ENCODE measurements at regions not wholly inside any gene's neighbourhood (a gene's known extent, or its start where the extent isn't known, plus 50 kb on each side); places are given as distances from the start of the nearest gene placed in this dataset.

- TF ChIP-seq EGR1 (IDR thresholded peaks at IDR 0.05) (no peak), EP300 (IDR thresholded peaks at IDR 0.05; ENCODE audit: borderline replicate concordance) (no peak), RAD21 (IDR thresholded peaks at IDR 0.05; ENCODE audit: low read depth) (no peak), CEBPB (IDR thresholded peaks at IDR 0.05) (no peak), TCF12 (IDR thresholded peaks at IDR 0.05; ENCODE audit: low read depth) (0 out of 2 replicates have a peak, but pooled peaks have one; percentile 20), TAF1 (IDR thresholded peaks at IDR 0.05; ENCODE audit: low read depth) (no peak), YY1 (IDR thresholded peaks at IDR 0.05; ENCODE audit: low read depth) (no peak), TEAD4 (IDR thresholded peaks at IDR 0.05) (peak; percentile 35; the same call in 1 of the 2 replicates)
- TF ChIP-seq, protein P1, sequence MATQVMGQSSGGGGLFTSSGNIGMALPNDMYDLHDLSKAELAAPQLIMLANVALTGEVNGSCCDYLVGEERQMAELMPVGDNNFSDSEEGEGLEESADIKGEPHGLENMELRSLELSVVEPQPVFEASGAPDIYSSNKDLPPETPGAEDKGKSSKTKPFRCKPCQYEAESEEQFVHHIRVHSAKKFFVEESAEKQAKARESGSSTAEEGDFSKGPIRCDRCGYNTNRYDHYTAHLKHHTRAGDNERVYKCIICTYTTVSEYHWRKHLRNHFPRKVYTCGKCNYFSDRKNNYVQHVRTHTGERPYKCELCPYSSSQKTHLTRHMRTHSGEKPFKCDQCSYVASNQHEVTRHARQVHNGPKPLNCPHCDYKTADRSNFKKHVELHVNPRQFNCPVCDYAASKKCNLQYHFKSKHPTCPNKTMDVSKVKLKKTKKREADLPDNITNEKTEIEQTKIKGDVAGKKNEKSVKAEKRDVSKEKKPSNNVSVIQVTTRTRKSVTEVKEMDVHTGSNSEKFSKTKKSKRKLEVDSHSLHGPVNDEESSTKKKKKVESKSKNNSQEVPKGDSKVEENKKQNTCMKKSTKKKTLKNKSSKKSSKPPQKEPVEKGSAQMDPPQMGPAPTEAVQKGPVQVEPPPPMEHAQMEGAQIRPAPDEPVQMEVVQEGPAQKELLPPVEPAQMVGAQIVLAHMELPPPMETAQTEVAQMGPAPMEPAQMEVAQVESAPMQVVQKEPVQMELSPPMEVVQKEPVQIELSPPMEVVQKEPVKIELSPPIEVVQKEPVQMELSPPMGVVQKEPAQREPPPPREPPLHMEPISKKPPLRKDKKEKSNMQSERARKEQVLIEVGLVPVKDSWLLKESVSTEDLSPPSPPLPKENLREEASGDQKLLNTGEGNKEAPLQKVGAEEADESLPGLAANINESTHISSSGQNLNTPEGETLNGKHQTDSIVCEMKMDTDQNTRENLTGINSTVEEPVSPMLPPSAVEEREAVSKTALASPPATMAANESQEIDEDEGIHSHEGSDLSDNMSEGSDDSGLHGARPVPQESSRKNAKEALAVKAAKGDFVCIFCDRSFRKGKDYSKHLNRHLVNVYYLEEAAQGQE (IDR thresholded peaks at IDR 0.05; ENCODE audit: low read depth) = no peak
- TF ChIP-seq, protein P2, sequence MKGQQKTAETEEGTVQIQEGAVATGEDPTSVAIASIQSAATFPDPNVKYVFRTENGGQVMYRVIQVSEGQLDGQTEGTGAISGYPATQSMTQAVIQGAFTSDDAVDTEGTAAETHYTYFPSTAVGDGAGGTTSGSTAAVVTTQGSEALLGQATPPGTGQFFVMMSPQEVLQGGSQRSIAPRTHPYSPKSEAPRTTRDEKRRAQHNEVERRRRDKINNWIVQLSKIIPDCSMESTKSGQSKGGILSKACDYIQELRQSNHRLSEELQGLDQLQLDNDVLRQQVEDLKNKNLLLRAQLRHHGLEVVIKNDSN (IDR thresholded peaks at IDR 0.05) = no peak
Observed at GRCh38 chr2:66324909-66325528, 109.9 kb upstream of the MEIS1 start.

GRCh38 chr2:66324356-66324755, 110.6 kb upstream of the MEIS1 start:
- TF ChIP-seq CREB1 (IDR thresholded peaks at IDR 0.05; ENCODE audit: low read depth) (no peak), EP300 (IDR thresholded peaks at IDR 0.05; ENCODE audit: borderline replicate concordance) (no peak), EGR1 (IDR thresholded peaks at IDR 0.05) (no peak), RAD21 (IDR thresholded peaks at IDR 0.05; ENCODE audit: low read depth) (no peak), MAX (IDR thresholded peaks at IDR 0.05) (no peak), CEBPB (IDR thresholded peaks at IDR 0.05) (no peak), YY1 (IDR thresholded peaks at IDR 0.05; ENCODE audit: low read depth) (no peak)

DNA sequence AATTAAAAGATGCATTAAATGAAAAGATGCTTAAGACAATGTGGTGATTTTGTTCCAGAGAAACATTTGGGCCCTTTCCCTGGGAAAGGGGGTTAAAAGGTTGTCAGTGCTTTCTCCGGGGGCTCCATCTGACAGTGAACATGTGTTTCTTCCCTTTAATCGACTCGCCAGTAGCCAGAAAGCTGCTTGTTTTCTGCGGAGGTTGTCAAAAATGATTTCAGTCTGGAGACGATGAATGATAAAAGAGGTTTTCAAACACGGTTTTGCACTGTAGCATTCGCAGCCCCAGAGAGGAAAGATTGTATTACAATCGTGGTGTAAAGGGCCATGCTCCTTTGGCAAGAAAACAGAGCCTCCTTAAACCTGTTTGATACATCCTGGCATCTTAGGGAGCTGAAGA, 111.5 kb upstream of the MEIS1 start:
- TF ChIP-seq TCF12 (IDR thresholded peaks at IDR 0.05; ENCODE audit: low read depth) (no peak), EGR1 (IDR thresholded peaks at IDR 0.05) (no peak), TEAD4 (IDR thresholded peaks at IDR 0.05) (no peak), RAD21 (IDR thresholded peaks at IDR 0.05; ENCODE audit: low read depth) (no peak), ZBTB7A (IDR thresholded peaks at IDR 0.05; ENCODE audit: low read depth) (no peak)

DNA sequence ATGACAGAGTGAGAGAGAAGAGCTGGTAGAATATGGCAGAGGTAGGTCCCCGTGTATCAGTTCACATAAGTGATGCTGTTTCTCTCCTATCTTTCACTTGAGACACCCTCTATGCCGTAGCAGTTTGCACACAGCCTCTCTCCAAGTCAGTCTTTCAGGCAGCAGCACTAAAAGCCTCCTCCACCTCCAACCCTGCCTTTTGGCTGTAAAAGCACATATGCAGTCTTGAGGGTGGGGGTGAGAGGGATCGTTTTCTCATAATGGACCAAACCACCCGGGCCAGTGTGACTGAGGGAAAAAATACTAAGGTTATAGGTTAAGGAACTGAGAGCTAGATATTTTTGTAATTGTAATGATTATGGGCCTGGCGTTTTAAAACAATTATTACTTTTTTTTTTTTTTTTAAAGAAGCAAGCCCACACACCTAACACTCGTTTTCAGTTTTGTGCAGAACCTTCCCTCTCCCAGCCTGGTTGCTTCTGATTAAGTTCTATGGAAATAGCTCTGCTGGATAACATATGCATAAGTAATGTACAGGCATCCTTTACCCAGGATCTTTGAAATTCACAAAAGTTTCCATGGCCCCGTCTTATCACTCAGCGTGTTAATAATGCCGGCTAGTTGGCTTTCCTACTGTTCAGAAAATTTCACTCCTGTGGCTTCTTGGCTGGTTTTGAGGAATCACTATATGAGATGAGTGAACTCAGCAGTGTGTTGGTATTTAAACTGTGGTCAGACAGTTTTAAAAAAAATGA, 112.2 kb upstream of the MEIS1 start:
- TF ChIP-seq MAX (IDR thresholded peaks at IDR 0.05) = no peak
- TF ChIP-seq YY1 (IDR thresholded peaks at IDR 0.05; ENCODE audit: low read depth) = no peak
- TF ChIP-seq RAD21 (IDR thresholded peaks at IDR 0.05; ENCODE audit: low read depth) = no peak
- no peak for TF ChIP-seq CEBPB (IDR thresholded peaks at IDR 0.05)
- TF ChIP-seq TCF12 (IDR thresholded peaks at IDR 0.05; ENCODE audit: low read depth) = no peak
- no peak for TF ChIP-seq EGR1 (IDR thresholded peaks at IDR 0.05)
- TF ChIP-seq, protein P1 (IDR thresholded peaks at IDR 0.05; ENCODE audit: low read depth) = no peak
- no peak for TF ChIP-seq TEAD4 (IDR thresholded peaks at IDR 0.05)
- TF ChIP-seq, protein P2 (IDR thresholded peaks at IDR 0.05) = no peak
- TF ChIP-seq ZBTB7A (IDR thresholded peaks at IDR 0.05; ENCODE audit: low read depth) = no peak
- TF ChIP-seq FOXM1 (IDR thresholded peaks at IDR 0.05; ENCODE audit: borderline replicate concordance, low read depth) = no peak
- no peak for TF ChIP-seq TAF1 (IDR thresholded peaks at IDR 0.05; ENCODE audit: low read depth)
- TF ChIP-seq CREB1 (IDR thresholded peaks at IDR 0.05; ENCODE audit: low read depth) = no peak
- no peak for TF ChIP-seq NFIC (IDR thresholded peaks at IDR 0.05)
- TF ChIP-seq EP300 (IDR thresholded peaks at IDR 0.05; ENCODE audit: borderline replicate concordance) = no peak

DNA sequence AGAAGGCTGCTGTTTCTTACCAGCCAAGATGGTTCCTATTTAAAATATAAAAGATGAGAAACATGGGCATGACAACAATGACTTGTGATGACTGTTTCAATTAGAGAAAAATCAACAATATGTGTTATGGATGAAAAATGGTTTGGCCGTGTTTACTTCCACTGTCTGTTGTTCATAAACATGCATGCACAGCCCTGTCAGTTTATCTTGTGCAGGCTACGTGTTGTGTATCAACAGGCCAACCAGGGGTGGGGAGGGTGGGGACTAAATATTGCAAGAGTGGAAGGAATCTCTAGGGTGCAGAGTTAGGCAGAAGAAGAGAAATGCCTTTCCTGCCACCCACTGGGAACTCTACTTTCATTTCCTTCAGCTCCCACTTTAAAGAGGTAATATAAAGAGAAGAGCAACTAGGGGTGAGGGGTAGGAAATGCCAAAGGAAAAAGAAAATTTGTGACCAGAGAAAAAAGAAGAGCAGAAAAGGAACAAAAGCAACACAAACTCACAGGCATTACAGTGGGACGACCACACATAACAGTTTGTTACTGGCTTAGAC, 116.8 kb upstream of the MEIS1 start:
- TF ChIP-seq, protein P1 (IDR thresholded peaks at IDR 0.05; ENCODE audit: low read depth) = no peak
- TF ChIP-seq TAF1 (IDR thresholded peaks at IDR 0.05; ENCODE audit: low read depth) = no peak
- TF ChIP-seq FOXM1 (IDR thresholded peaks at IDR 0.05; ENCODE audit: borderline replicate concordance, low read depth) = no peak
- TF ChIP-seq YY1 (IDR thresholded peaks at IDR 0.05; ENCODE audit: low read depth) = no peak
- TF ChIP-seq RAD21 (IDR thresholded peaks at IDR 0.05; ENCODE audit: low read depth) = no peak
- no peak for TF ChIP-seq EGR1 (IDR thresholded peaks at IDR 0.05)
- no peak for TF ChIP-seq TCF12 (IDR thresholded peaks at IDR 0.05; ENCODE audit: low read depth)
- TF ChIP-seq, protein P2 (IDR thresholded peaks at IDR 0.05) = no peak
- no peak for TF ChIP-seq EP300 (IDR thresholded peaks at IDR 0.05; ENCODE audit: borderline replicate concordance)
- TF ChIP-seq TEAD4 (IDR thresholded peaks at IDR 0.05) = no peak
